ENCODE measurements at regions not wholly inside any gene's neighbourhood (a gene's known extent, or its start where the extent isn't known, plus 50 kb on each side); places are given as distances from the start of the nearest gene placed in this dataset.

GRCh38 chr7:114021135-114021534 lies 102.3 kb upstream of the PPP1R3A start:
- no peak for TF ChIP-seq CTCF (conservative IDR thresholded peaks at IDR 0.05 in 1 of 2, IDR thresholded peaks at IDR 0.05 in 1 of 2; ENCODE audit: low read depth in 1 of 2, low read length in 2 of 2)
- no peak for TF ChIP-seq EZH2 (IDR thresholded peaks at IDR 0.05; ENCODE audit: low read length, missing control alignments)
